A673 (cell line): ENCODE measurements at regions not wholly inside any gene's neighbourhood (a gene's known extent, or its start where the extent isn't known, plus 50 kb on each side); places are given as distances from the start of the nearest gene placed in this dataset.

Experiments used
- BruUV-seq: library from RNA; stranded (reverse); fragments of 400-500 nt; replicated peaks from 2 replicates; lab custom pipeline; 2021; lab: Mats Ljungman, UMichigan
- CTCF ChIA-PET: fragments of 300-600 bp; sonication (Branson Sonifier 250); formaldehyde crosslinking; loops from one replicate; lab custom pipeline; 2022; ENCODE audit warnings: antibody characterized with exemption; lab: Charles Lee
- POLR2A ChIA-PET: fragments of 300-600 bp; sonication (Branson Sonifier 250); formaldehyde crosslinking; loops from one replicate; lab custom pipeline; 2022; ENCODE audit warnings: antibody characterized with exemption; ENCODE audit not compliant: low non-redundant PET; lab: Charles Lee
- DNase-seq: peaks from one replicate; pipeline ENCODE4 v3.0.0-alpha.2; 2015; ENCODE audit warnings: low spot score
- H3K27ac ChIP-seq: fragments of 200-600 bp; sonication (generic); 2 replicates; pipeline ENCODE4 v1.5.1; 2016; ENCODE audit warnings: mixed run types, low read depth, mild to moderate bottlenecking, mixed read lengths, antibody characterized with exemption, low read length; ENCODE audit not compliant: poor library complexity, severe bottlenecking
- H3K27me3 ChIP-seq: fragments of 200-600 bp; sonication (generic); replicated peaks from 2 replicates; pipeline ENCODE4 v1.6.1; 2017; ENCODE audit warnings: mixed run types, low read depth, mild to moderate bottlenecking, mixed read lengths, antibody characterized with exemption, low read length; ENCODE audit not compliant: insufficient read depth, poor library complexity
- H3K36me3 ChIP-seq: fragments of 200-600 bp; sonication (generic); 2 replicates; pipeline ENCODE4 v1.6.1; 2016; ENCODE audit warnings: mixed run types, mild to moderate bottlenecking, mixed read lengths, antibody characterized with exemption, low read length; ENCODE audit not compliant: insufficient read depth, poor library complexity, severe bottlenecking
- H3K4me1 ChIP-seq: fragments of 200-600 bp; sonication (generic); 2 replicates; pipeline ENCODE4 v1.6.1; 2017; ENCODE audit warnings: mixed run types, mild to moderate bottlenecking, mixed read lengths, antibody characterized with exemption, low read length; ENCODE audit not compliant: insufficient read depth, poor library complexity, severe bottlenecking
- H3K4me3 ChIP-seq: fragments of 200-600 bp; sonication (generic); 2 replicates; pipeline ENCODE4 v1.5.1; 2016; ENCODE audit warnings: low read depth, mixed run types, mild to moderate bottlenecking, mixed read lengths, low read length; ENCODE audit not compliant: poor library complexity, severe bottlenecking
- H3K9me3 ChIP-seq: fragments of 200-600 bp; sonication (generic); 2 replicates; pipeline ENCODE4 v1.6.1; 2016; ENCODE audit warnings: mixed run types, low read depth, mild to moderate bottlenecking, mixed read lengths, antibody characterized with exemption, low read length; ENCODE audit not compliant: poor library complexity, severe bottlenecking
- CTCF ChIP-seq: fragments of 300-800, 200-600 bp; sonication (generic); conservative IDR thresholded peaks from 2 replicates; pipeline ENCODE4 v1.5.1; 2017; ENCODE audit warnings: low read depth, mild to moderate bottlenecking, antibody characterized with exemption, low read length, moderate library complexity, mixed read lengths
- EZH2 ChIP-seq: fragments of 200-600 bp; sonication (generic); IDR thresholded peaks from 2 replicates; pipeline ENCODE4 v1.6.1; 2017; ENCODE audit warnings: borderline replicate concordance, low read depth, mild to moderate bottlenecking, mixed read lengths, antibody characterized with exemption, low read length; ENCODE audit not compliant: poor library complexity, severe bottlenecking
- intact Hi-C: fragments of 100-400 bp; cut with micrococcal nuclease; formaldehyde crosslinking; loops from one replicate; pipeline ENCODE4 v1.10.0; 2022; ENCODE audit not compliant: unreplicated experiment

GRCh38 chr2:153027533-153027932 lies 309.1 kb downstream of the ARL6IP6 start:
- no peak for DNase-seq
- Histone ChIP-seq H3K4me3 (no peak overlapping the region), H3K27ac (no peak overlapping the region), H3K36me3 (no peaks in the 10 kb centered on the region), H3K27me3 (no peaks in the 10 kb centered on the region), H3K9me3 (no peaks in the 10 kb centered on the region), H3K4me1 (no peaks in the 10 kb centered on the region)
- ChIA-PET CTCF (no interaction called here), POLR2A (no interaction called here)
- intact Hi-C loops = no loop called here
- TF ChIP-seq CTCF (no peak), EZH2 (no peak)
- no TSS peak for BruUV-seq

- H3K36me3 ChIP-seq = no peaks in the 10 kb centered on the region
- CTCF ChIA-PET = no interaction called here
- no peaks in the 10 kb centered on the region for H3K27me3 ChIP-seq
- no peak overlapping the region for H3K27ac ChIP-seq
- peaks cover 3% of the 10 kb centered on the region for H3K9me3 ChIP-seq
- POLR2A ChIA-PET = no interaction called here
- BruUV-seq = no TSS peak
- no peak for DNase-seq
- no peaks in the 10 kb centered on the region for H3K4me1 ChIP-seq
- no peak overlapping the region for H3K4me3 ChIP-seq
- no peak for TF ChIP-seq CTCF
- no peak for TF ChIP-seq EZH2
- intact Hi-C loops = no loop called here
Observed at GRCh38 chr2:153020201-153020600, 301.8 kb downstream of the ARL6IP6 start.

DNA sequence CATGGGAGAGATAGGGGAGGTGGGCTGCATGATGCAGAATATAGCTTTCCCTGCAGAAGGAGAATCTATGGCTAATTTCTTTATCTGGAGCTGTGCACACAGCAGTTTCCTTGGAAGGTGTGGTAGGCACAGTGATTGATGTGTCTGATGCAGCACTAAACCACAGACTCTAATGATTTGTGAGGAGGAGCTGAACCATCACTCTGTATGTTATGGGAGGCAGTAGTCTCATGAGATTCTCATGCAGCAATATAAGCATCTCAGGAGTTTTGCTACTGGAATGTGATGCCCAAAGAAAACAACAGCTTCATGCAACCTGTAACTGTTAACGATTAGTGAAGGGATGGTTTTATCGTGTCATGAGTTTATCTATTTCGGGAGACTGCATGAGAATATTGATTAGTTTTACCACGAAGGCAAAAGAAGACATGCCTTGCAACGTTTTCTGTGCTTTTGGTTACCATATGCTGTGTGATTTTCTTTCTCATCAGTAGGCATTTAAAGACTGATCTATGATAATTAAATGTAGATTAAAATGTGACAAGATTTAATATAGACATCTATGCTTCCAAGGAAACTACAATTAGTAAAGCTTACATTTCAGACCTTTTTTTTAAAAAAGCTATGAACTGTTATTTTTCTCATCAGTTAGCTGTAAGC lies 286.8 kb downstream of the ARL6IP6 start:
- intact Hi-C loops = no loop called here
- Histone ChIP-seq H3K27me3 (no peaks in the 10 kb centered on the region), H3K4me3 (no peak overlapping the region), H3K36me3 (no peaks in the 10 kb centered on the region), H3K4me1 (no peaks in the 10 kb centered on the region), H3K27ac (no peak overlapping the region), H3K9me3 (no peaks in the 10 kb centered on the region)
- no peak for DNase-seq
- TF ChIP-seq CTCF = no peak
- no TSS peak for BruUV-seq
- CTCF ChIA-PET = no interaction called here
- POLR2A ChIA-PET = no interaction called here
